ENCODE measurements at regions not wholly inside any gene's neighbourhood (a gene's known extent, or its start where the extent isn't known, plus 50 kb on each side); places are given as distances from the start of the nearest gene placed in this dataset.

DNA sequence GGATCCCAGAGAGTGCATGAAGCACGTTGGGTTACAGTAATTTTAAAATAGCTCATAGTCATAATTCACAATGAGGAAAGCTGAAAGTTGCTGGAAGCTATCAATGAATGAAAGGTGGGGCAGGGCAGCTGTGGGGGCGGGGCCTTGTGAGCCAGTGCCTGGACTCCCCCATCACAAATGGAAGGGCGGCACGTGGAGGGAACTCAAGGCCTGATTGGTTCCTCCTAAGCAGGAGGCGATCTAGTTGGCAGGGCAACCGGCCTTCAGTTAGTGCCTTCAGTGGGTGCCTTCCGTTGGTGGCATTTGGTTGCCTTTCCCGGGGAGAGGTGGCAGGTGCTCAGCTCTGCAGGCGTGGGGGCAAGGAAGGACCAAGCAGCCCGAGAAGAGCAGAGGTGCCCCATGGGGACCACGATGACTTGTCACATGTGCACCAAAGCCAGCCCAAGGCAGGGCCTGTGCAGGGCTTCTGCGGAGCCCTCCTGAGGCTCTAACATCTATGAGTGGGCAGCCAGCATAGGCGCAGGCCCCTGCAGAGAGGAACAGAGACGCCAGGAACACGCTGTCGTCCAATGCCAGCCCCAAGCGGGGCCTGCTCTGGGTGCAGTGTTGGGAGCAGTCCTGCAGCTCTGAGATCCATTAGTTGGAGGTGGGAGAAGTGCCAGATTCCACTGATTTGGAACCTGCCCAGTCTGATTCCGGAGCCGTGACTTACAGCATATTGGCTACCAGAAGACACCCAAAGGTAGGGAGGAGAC, 59.8 kb upstream of the PDSS1 start:
- TF ChIP-seq LARP7 (IDR thresholded peaks at IDR 0.05) (no peak), SETDB1 (IDR thresholded peaks at IDR 0.05; ENCODE audit: low read length) (no peak), CREB1 (IDR thresholded peaks at IDR 0.05) (no peak), CREB1 (CRISPR knock-in tag; IDR thresholded peaks at IDR 0.05) (no peak), GATA2 (CRISPR knock-in tag; IDR thresholded peaks at IDR 0.05) (no peak)
- TF ChIP-seq, protein P1, sequence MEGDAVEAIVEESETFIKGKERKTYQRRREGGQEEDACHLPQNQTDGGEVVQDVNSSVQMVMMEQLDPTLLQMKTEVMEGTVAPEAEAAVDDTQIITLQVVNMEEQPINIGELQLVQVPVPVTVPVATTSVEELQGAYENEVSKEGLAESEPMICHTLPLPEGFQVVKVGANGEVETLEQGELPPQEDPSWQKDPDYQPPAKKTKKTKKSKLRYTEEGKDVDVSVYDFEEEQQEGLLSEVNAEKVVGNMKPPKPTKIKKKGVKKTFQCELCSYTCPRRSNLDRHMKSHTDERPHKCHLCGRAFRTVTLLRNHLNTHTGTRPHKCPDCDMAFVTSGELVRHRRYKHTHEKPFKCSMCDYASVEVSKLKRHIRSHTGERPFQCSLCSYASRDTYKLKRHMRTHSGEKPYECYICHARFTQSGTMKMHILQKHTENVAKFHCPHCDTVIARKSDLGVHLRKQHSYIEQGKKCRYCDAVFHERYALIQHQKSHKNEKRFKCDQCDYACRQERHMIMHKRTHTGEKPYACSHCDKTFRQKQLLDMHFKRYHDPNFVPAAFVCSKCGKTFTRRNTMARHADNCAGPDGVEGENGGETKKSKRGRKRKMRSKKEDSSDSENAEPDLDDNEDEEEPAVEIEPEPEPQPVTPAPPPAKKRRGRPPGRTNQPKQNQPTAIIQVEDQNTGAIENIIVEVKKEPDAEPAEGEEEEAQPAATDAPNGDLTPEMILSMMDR (IDR thresholded peaks at IDR 0.05 in 2 of 3, conservative IDR thresholded peaks at IDR 0.05 in 1 of 3; ENCODE audit: insufficient read depth in 2 of 3, low read depth in 1 of 3, low read length in 3 of 3): no peak
- TF ChIP-seq, protein P2, sequence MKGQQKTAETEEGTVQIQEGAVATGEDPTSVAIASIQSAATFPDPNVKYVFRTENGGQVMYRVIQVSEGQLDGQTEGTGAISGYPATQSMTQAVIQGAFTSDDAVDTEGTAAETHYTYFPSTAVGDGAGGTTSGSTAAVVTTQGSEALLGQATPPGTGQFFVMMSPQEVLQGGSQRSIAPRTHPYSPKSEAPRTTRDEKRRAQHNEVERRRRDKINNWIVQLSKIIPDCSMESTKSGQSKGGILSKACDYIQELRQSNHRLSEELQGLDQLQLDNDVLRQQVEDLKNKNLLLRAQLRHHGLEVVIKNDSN (CRISPR knock-in tag; IDR thresholded peaks at IDR 0.05): peak; percentile 80

Measured in K562 (cell line).